Naive thymus-derived CD4-positive, alpha-beta T cell (primary cell): ENCODE measurements at regions not wholly inside any gene's neighbourhood (a gene's known extent, or its start where the extent isn't known, plus 50 kb on each side); places are given as distances from the start of the nearest gene placed in this dataset.

Source experiments
- ATAC-seq: fragments of 150-1000 bp; cut with Tn5 transposase; 2 replicates; pipeline ENCODE4 v1.10.0; 2021; ENCODE audit warnings: mild to moderate bottlenecking, moderate library complexity
- CTCF ChIA-PET: fragments of 350-600 bp; sonication (Branson Sonifier 250); formaldehyde crosslinking; loops from one replicate; lab custom pipeline; 2021; ENCODE audit warnings: antibody characterized with exemption; lab: Charles Lee
- POLR2A ChIA-PET: fragments of 350-600 bp; sonication (Branson Sonifier 250); formaldehyde crosslinking; loops from one replicate; lab custom pipeline; 2021; ENCODE audit warnings: antibody characterized with exemption, inconsistent platforms; lab: Charles Lee
- DNase-seq, 9 donors: peaks; one replicate each; pipeline versions ENCODE4 v3.0.0 to v3.0.0-alpha.2; 2020 to 2022; ENCODE audit warnings: mixed read lengths in 1 of 9
- H3K27ac ChIP-seq: one replicate; pipeline ENCODE4 v1.7.0; 2013; ENCODE audit warnings: mild to moderate bottlenecking, low read depth, low read length, moderate library complexity
- H3K27me3 ChIP-seq, 2 donors: one replicate each; pipeline ENCODE4 v1.7.0; 2013; ENCODE audit warnings: low read length in 2 of 2, mild to moderate bottlenecking in 2 of 2, moderate library complexity in 2 of 2; ENCODE audit not compliant: control insufficient read depth in 2 of 2, insufficient read depth in 2 of 2
- H3K36me3 ChIP-seq, 3 experiments: 1 replicate in 2 of 3; 2 replicates in 1 of 3; pipeline ENCODE4 v1.7.0; 2013; ENCODE audit warnings: low read length in 3 of 3, mild to moderate bottlenecking in 3 of 3, moderate library complexity in 1 of 3; ENCODE audit not compliant: insufficient read depth in 3 of 3, control insufficient read depth in 2 of 3
- H3K4me1 ChIP-seq, 2 donors: one replicate each; pipeline ENCODE4 v1.7.0; 2013; ENCODE audit warnings: low read length in 2 of 2, mild to moderate bottlenecking in 2 of 2, moderate library complexity in 1 of 2; ENCODE audit not compliant: control insufficient read depth in 2 of 2, insufficient read depth in 2 of 2
- H3K4me3 ChIP-seq: 2 replicates; pipeline ENCODE4 v1.7.0; 2013; ENCODE audit warnings: mild to moderate bottlenecking, low read length
- H3K9me3 ChIP-seq, 3 experiments: 1 replicate in 2 of 3; 2 replicates in 1 of 3; pipeline ENCODE4 v1.7.0; 2013; ENCODE audit warnings: low read length in 3 of 3; ENCODE audit not compliant: control insufficient read depth in 2 of 3
- H3K27ac Mint-ChIP-seq, 9 donors: one replicate each; pipeline ENCODE4 v1.8.0; 2020 to 2022; ENCODE audit warnings: mixed read lengths in 9 of 9, mild to moderate bottlenecking in 8 of 9, moderate library complexity in 5 of 9, inconsistent platforms in 2 of 9
- H3K27me3 Mint-ChIP-seq, 5 donors: one replicate each; pipeline ENCODE4 v1.8.0; 2021 to 2022; ENCODE audit warnings: mixed read lengths in 5 of 5, mild to moderate bottlenecking in 1 of 5
- H3K36me3 Mint-ChIP-seq, 5 donors: one replicate each; pipeline ENCODE4 v1.8.0; 2020 to 2022; ENCODE audit warnings: mixed read lengths in 5 of 5, mild to moderate bottlenecking in 3 of 5, inconsistent platforms in 1 of 5
- H3K4me1 Mint-ChIP-seq, 7 donors: one replicate each; pipeline ENCODE4 v1.8.0; 2020 to 2022; ENCODE audit warnings: mixed read lengths in 7 of 7, mild to moderate bottlenecking in 3 of 7, inconsistent platforms in 1 of 7
- H3K4me3 Mint-ChIP-seq, 10 donors: one replicate each; pipeline ENCODE4 v1.8.0; 2020 to 2022; ENCODE audit warnings: mild to moderate bottlenecking in 10 of 10, mixed read lengths in 10 of 10, moderate library complexity in 6 of 10, inconsistent platforms in 2 of 10
- H3K9me3 Mint-ChIP-seq, 11 donors: one replicate each; pipeline ENCODE4 v1.8.0; 2020 to 2022; ENCODE audit warnings: mixed read lengths in 11 of 11, mild to moderate bottlenecking in 4 of 11, inconsistent platforms in 1 of 11, moderate library complexity in 1 of 11
- intact Hi-C, 2 donors: fragments of 100-400 bp; cut with micrococcal nuclease; formaldehyde crosslinking; loops; one replicate each; pipeline ENCODE4 v1.15.1; 2023

DNA sequence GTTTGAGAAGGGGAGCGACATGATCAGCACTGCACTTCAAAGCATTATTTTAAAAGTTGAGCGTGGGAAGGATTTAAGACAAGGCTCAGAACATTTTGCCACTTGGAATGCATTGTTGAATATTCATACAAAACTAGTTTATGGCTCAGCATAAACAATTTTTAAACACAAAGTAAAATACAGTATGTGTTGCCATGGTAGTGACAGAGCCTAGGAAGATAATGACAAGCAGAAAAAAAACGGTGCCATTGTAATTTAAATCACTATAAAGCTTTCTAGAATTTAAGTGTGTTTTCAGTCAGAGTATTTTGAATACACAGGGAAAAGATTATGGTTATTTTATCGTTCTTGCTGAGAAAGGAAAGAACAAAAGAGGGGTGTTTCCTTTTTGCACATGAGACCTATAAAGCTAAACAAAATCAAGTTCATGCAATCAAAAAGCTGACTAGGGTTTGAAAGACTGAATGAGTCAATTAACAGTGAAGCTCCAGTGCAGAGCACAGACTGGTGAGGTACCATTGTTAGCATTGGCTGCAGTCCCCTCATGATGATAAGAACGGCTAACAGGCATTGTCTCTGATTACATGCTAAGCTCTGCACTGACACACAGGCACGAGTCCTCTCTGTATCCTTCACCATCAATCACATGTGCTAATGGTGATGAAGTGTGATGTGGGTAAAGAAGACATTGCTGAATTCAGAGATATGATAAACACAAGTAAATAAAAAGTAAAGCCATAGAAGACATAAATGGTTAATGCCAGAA is 181.9 kb upstream of the VSTM2A start:
- Histone ChIP-seq H3K9me3 (peaks cover 0 to 4% (median 0%) of the 10 kb centered on the region in 3 experiments), H3K4me1 (no peaks in the 10 kb centered on the region), H3K36me3 (no peaks in the 10 kb centered on the region), H3K27ac (no peak overlapping the region), H3K4me3 (no peak overlapping the region), H3K27me3 (no peaks in the 10 kb centered on the region)
- CTCF ChIA-PET, result no interaction called here
- Mint-ChIP-seq H3K27ac (no peak overlapping the region), H3K27me3 (no peaks in the 10 kb centered on the region), H3K36me3 (no peaks in the 10 kb centered on the region), H3K4me3 (no peak overlapping the region), H3K9me3 (peaks cover 1 to 34% (median 16%) of the 10 kb centered on the region in 11 donors), H3K4me1 (no peaks in the 10 kb centered on the region)
- DNase-seq, result no peak
- POLR2A ChIA-PET, result no interaction called here
- no peak for ATAC-seq
- intact Hi-C loops, result no loop called here

GRCh38 chr7:54390565-54390964 is 151.6 kb upstream of the VSTM2A start:
- ChIA-PET POLR2A (no interaction called here), CTCF (no interaction called here)
- Histone ChIP-seq H3K36me3 (no peaks in the 10 kb centered on the region), H3K27me3 (no peaks in the 10 kb centered on the region), H3K9me3 (peaks cover 0 to 8% (median 0%) of the 10 kb centered on the region in 3 experiments), H3K27ac (no peak overlapping the region), H3K4me3 (no peak overlapping the region), H3K4me1 (no peaks in the 10 kb centered on the region)
- H3K4me3 Mint-ChIP-seq, result no peak overlapping the region
- intact Hi-C loops, result no loop called here
- no peaks in the 10 kb centered on the region for H3K36me3 Mint-ChIP-seq
- no peak overlapping the region for H3K27ac Mint-ChIP-seq
- H3K27me3 Mint-ChIP-seq, result no peaks in the 10 kb centered on the region
- no peaks in the 10 kb centered on the region for H3K4me1 Mint-ChIP-seq
- H3K9me3 Mint-ChIP-seq, result peaks cover 0 to 22% (median 5%) of the 10 kb centered on the region in 11 donors
- DNase-seq, result no peak
- ATAC-seq, result no peak

GRCh38 chr7:54392935-54393334 is 149.2 kb upstream of the VSTM2A start:
- H3K4me1 Mint-ChIP-seq, result no peaks in the 10 kb centered on the region
- intact Hi-C loops, result no loop called here
- H3K4me3 ChIP-seq, result no peak overlapping the region
- H3K36me3 Mint-ChIP-seq, result no peaks in the 10 kb centered on the region
- H3K36me3 ChIP-seq, result no peaks in the 10 kb centered on the region
- H3K27me3 ChIP-seq, result no peaks in the 10 kb centered on the region
- CTCF ChIA-PET, result no interaction called here
- H3K4me3 Mint-ChIP-seq, result no peak overlapping the region
- POLR2A ChIA-PET, result no interaction called here
- H3K27ac ChIP-seq, result no peak overlapping the region
- no peak overlapping the region for H3K27ac Mint-ChIP-seq
- ATAC-seq, result no peak
- peaks cover 0 to 4% (median 0%) of the 10 kb centered on the region in 3 experiments for H3K9me3 ChIP-seq
- no peaks in the 10 kb centered on the region for H3K4me1 ChIP-seq
- H3K9me3 Mint-ChIP-seq, result peaks cover 0 to 19% (median 5%) of the 10 kb centered on the region in 11 donors
- DNase-seq, result no peak
- no peaks in the 10 kb centered on the region for H3K27me3 Mint-ChIP-seq

- no peak overlapping the region for H3K4me3 Mint-ChIP-seq
- ATAC-seq (no peak), DNase-seq (peak in 4 of 9 donors; percentile 18 to 34 (median 28))
- peaks cover 0 to 22% (median 6%) of the 10 kb centered on the region in 11 donors for H3K9me3 Mint-ChIP-seq
- no peaks in the 10 kb centered on the region for H3K4me1 ChIP-seq
- H3K9me3 ChIP-seq, result peaks cover 0 to 4% (median 0%) of the 10 kb centered on the region in 3 experiments
- intact Hi-C loops, result no loop called here
- H3K27me3 Mint-ChIP-seq, result no peaks in the 10 kb centered on the region
- POLR2A ChIA-PET, result no interaction called here
- H3K27me3 ChIP-seq, result no peaks in the 10 kb centered on the region
- H3K36me3 ChIP-seq, result no peaks in the 10 kb centered on the region
- no peak overlapping the region for H3K4me3 ChIP-seq
- no peak overlapping the region for H3K27ac ChIP-seq
- CTCF ChIA-PET, result no interaction called here
- no peaks in the 10 kb centered on the region for H3K36me3 Mint-ChIP-seq
- H3K4me1 Mint-ChIP-seq, result no peaks in the 10 kb centered on the region
- H3K27ac Mint-ChIP-seq, result no peak overlapping the region
Observed at GRCh38 chr7:54394834-54395233, 147.3 kb upstream of the VSTM2A start.

- H3K4me3 ChIP-seq, result no peak overlapping the region
- Mint-ChIP-seq H3K36me3 (no peaks in the 10 kb centered on the region), H3K27me3 (no peaks in the 10 kb centered on the region), H3K27ac (no peak overlapping the region), H3K4me1 (no peaks in the 10 kb centered on the region), H3K9me3 (peaks cover 0 to 18% (median 6%) of the 10 kb centered on the region in 11 donors), H3K4me3 (no peak overlapping the region)
- peaks cover 0 to under 1% (median 0%) of the 10 kb centered on the region in 3 experiments for H3K9me3 ChIP-seq
- ATAC-seq (no peak), DNase-seq (peak in 4 of 9 donors; percentile 15 to 36 (median 24))
- ChIA-PET POLR2A (no interaction called here), CTCF (no interaction called here)
- H3K36me3 ChIP-seq, result no peaks in the 10 kb centered on the region
- no peak overlapping the region for H3K27ac ChIP-seq
- no peaks in the 10 kb centered on the region for H3K4me1 ChIP-seq
- intact Hi-C loops, result no loop called here
- H3K27me3 ChIP-seq, result no peaks in the 10 kb centered on the region
Observed at GRCh38 chr7:54397836-54398612, 144.2 kb upstream of the VSTM2A start.

DNA sequence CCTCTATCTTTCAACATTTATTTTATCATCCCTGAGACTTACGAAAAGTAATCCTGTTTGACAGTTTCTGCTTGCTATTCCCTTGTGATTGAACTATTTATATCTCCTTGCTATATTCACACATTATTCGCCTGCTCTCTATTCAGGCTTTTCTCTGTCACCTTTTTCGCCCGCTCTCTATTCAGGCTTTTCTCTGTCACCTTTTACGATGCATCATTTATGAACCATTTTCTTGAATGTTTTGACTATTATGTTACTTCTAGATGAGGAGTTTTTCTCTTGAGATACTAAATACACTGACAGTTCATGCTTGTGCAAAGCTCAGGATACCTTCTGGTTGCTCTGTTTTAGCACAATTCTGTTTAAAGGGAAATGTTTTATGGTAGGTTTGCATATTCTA is 143.3 kb upstream of the VSTM2A start:
- H3K4me1 Mint-ChIP-seq, result no peaks in the 10 kb centered on the region
- POLR2A ChIA-PET, result no interaction called here
- H3K27me3 Mint-ChIP-seq, result no peaks in the 10 kb centered on the region
- no peaks in the 10 kb centered on the region for H3K27me3 ChIP-seq
- ATAC-seq (no peak), DNase-seq (no peak)
- H3K9me3 Mint-ChIP-seq, result peaks cover 0 to 18% (median 8%) of the 10 kb centered on the region in 11 donors
- no peak overlapping the region for H3K4me3 ChIP-seq
- H3K27ac ChIP-seq, result no peak overlapping the region
- H3K4me3 Mint-ChIP-seq, result no peak overlapping the region
- no peaks in the 10 kb centered on the region for H3K4me1 ChIP-seq
- H3K36me3 ChIP-seq, result no peaks in the 10 kb centered on the region
- no peaks in the 10 kb centered on the region for H3K9me3 ChIP-seq
- H3K36me3 Mint-ChIP-seq, result no peaks in the 10 kb centered on the region
- intact Hi-C loops, result no loop called here
- CTCF ChIA-PET, result no interaction called here
- no peak overlapping the region for H3K27ac Mint-ChIP-seq
